NOMO-1 treated with dmso at 0.1 percent for 144 hours (cell line): ENCODE measurements at regions not wholly inside any gene's neighbourhood (a gene's known extent, or its start where the extent isn't known, plus 50 kb on each side); places are given as distances from the start of the nearest gene placed in this dataset.

Experiments
- DNase-seq: peaks from one replicate; lab custom pipeline; 2025; ENCODE audit not compliant: unreplicated experiment; lab: John Stamatoyannopoulos, UW

DNA sequence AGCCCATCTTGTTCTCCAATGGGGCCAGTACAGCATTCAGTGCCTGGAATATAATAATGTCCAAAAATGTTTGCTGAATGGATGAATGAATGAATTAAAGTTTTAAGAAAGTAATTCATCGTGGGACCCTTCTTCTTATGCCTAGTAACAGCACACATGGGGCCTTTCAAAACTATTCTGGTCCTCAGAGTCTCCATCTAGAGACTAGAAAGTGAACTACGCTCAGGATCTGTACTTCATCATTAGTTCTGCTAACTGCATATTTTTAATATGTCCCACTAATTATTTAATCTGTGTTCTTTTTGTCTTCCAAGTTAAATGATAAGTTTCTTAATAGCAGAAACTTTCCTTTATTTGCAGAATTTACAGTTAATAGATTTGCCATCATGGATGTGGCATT lies 172.5 kb downstream of the SMAD2 start:
- no peak for DNase-seq

DNA sequence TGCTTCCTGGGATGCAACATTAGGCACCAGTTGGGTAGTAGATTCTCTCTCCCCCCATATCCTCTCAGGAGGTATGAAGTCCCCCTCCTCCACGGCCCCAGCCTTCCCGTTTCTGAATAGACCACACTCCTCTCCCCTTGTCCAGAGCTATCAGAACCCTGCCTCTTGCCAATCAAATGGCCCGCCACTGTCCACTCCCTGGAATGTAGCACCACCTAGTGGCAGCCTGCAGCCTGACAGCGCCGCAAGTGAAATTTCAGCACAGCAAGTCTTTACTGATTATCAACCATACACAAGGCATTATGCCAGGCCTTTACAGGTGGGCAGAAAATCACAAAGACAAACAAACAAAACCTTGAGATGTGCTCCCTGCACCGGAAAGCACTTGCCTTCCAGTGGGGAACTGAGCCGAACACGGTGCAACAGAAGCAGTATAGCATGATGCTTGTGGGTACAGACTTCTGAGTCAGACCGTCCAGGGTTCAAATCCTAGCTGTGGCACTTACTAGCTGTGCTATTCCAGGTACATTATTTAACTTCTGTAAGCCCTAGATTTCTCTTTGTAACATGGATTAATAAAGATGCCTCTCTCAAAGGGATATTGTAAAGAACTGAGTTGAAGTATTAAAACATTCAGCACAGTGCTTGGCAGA lies 174.0 kb downstream of the SMAD2 start:
- no peak for DNase-seq

DNA sequence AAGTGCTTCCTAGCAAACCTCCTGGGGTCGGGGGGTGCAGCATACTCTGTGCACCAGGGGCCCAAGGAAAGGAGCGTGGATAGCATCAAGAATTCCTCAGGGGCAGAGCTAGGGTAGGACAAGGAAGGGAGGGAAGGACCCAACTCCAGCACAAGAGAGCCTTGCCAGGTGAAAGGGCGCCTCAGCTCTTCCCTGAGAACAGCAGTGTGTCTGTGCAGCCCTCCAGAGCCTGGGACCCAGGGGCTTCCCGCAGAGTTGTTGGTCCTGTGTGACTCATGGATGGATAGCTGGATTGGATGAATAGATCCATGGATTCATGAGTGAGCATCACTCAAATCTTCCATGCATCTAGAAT lies 175.4 kb downstream of the SMAD2 start:
- DNase-seq: no peak

DNA sequence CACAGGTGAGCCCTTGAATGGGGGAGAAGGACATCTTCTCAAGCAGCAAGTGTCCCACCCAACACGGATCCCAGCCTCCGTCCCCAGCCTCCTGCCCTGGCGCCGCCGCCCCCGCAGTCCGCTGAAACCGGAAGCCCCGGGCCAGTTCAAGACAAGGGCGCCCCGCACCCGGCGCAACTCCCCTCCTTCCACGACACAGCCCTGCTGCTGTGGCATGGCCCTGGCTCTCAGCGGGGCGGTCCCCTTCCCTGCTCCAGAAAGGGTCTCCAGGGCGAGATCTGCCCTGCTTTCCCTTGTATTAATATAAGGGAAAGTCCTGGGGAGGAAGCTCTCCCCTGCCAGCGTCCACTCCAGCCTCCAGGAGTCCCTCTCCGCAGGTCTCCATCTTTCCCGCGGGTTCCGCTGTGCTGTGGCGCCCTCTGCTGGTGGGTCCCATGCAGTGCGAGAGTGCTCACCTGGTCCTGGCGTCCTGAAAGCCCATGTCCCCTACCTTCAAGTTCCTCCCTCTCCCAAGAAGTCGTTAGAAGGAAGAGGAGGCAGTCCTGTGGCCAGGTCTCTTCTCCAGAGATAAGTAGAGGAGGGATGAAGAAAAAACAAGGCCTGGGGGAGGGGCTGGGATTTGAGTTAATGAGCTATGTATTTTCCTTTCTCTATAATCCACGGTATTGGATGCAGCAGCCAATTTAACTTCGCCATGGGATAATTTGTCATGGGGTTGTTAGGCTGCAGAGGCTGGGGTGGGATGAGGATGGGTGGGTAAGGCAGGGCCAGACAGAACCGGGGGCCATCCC lies 176.0 kb downstream of the SMAD2 start:
- DNase-seq: no peak

DNA sequence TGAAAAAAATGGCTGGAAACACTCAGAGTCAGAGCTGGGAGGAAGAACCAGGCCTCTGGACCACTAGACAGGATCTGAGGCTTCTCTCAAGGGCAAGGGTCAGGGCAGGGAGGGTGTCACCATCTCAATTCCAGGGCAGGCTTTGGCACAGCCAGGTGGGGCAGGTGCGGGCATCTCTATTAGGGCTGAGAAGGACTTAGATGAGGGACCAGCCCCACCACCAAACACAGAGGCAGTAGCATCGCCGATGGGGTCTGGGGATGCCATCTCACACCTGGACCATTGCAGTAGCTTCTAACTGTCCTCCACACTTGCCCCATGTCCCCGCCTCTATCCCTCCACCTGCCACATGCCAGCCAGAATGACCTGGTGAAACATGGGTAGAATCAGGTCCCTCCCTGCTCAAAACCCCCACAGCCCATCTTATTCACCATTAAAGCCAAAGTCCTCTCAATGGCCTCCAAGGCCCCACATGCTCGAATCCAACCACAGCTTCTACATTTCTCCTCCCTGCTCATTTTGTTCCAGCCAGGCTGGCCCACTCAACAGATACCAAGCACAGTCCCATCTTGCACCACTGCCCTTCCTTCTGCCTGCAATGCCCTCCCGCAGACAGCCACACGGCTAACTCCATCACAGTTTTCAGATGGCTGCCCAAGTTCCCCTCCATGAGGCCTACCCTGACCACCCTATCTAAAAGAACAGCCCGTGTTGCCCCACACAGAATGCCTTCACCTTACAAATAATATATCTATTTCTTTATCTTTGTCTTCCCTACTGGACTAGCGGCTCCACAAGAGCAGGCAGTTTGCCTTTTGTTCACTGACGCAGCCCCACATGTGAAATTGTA lies 177.4 kb downstream of the SMAD2 start:
- no peak for DNase-seq

DNA sequence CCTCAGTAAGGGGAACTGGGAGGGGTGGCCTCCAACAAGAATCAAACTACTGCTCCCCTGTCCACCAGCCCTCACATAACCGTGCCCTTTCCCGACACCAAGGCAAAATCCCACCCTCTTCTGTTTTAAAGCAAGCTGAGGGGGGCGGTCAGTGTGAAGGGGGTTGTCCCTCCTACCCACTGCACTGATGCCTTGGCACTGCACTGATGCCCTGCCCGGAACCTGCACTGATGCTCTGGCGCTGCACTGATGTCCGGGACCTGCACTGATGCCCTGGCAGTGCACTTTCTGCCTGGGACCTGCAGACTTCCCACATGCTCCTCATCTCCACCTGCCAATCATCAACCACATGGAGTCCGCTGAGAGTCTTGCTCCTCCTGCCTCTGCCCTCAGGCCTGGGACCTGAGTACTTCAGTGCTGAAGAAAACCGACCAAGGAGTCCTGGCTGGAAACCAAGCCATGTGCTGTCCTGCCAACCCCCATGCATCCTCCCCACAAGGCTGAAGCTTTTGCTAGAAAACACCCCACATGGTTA lies 179.5 kb downstream of the SMAD2 start:
- no peak for DNase-seq

DNA sequence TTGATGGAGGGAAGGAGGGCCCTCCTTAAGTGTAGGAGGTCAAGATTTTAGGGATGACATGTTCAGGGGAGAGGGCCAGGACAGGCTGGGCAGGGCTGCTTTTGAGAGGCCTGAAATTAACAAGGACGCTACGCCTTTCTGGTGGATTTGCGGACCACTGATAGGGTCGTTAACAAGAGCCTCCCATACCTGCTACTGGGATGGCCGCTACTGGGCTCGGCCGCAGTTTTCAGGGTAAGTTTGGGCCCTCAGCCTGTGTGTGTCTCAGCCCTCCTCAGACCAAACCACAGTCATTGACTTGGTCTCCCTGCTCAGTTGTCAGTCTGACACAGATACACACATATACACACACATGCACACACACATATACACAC lies 180.9 kb downstream of the SMAD2 start:
- no peak for DNase-seq

DNA sequence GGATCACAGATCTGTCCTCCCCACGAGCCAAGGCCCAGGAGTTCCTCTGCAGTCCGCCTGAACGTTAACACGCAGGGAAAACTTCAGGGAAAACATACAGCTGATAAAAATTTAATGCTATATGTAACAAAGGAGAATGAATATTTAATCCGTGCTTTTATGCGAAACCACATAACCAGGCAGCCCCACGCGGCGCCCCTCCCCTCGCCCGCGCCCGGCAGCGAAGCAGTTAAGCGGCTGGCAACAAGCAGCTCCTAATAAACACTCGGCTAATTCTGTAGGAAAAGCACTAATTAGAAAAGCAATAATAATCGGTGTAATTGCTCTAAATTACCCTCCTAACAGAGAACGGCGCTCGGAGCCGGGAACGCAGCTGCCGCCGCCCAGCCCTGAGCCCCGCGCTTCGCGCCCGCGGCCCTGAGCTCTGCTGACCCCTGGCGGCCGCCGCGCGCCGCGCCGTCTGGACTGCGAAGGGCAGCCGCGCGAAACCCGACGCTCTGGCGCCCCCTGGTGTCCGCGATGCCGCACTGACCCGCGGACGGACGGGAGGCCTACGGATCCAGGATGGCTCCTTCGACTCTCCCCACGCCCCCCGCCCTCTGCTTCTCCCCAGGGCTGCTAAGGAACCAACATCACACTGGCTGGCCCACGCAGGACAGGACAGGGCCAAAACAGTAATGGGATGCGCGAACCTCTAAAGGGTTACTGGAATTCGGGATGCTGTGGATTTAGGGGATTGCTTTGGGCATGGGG lies 181.4 kb downstream of the SMAD2 start:
- DNase-seq: peak; percentile 61

DNA sequence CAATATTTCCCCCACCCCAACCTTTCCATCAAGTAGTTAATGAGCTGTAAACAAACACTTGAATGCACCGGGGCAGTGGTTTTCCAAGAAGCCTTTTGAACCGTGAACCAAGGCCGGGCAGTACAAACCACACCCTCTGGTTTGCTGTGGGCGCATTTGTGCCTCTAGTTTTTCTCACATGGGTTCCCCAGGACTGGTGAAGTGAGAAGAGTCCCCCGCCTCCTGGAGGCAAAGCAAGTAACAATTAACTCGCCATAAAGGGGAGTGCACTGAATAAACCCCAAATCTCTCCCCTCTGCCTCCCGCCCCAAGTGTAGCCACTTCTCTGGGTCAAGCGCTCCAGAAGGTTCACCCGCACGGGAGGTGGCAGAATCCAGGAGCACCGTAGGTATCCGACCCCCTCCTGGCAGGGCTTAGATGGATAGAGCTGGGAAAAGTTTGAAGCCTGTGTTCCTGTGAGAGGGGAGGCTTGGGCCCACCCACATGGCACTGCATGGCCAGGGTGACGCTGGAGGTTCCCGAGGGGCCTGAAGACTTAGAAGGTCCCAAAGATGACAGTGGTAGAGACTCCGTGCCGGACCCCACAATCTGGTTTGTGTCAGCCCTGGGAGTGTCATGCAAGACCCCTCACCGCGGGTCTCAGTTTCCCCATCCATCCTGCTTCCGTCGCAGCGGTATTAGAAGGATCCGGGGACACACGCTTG lies 182.2 kb downstream of the SMAD2 start:
- DNase-seq: no peak

DNA sequence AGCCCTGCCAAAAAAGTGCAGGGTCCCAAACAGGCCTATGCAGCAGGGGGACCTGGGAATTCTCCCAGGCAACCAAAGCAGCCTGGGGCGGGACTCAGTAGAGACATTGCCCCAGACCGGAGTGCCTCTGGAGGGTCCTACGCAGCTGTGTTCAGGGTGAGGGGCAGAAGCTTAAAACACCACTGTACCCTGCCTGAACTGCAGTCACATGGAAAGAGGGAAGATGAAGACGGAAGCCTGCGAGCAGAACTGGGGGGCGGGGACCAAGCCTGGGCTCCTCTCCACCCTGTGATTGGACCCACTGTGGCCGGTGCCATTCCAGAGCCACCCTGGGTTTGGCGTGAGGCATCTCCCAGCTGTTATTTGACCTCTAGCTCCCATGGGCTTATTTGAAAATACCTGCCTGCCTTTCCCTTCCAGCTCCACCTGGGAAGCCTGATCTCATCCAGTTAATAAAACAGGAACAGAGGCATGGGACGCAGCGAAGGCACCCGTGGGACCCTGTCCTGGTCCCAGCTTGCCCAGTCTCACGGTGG lies 183.1 kb downstream of the SMAD2 start:
- DNase-seq: no peak

DNA sequence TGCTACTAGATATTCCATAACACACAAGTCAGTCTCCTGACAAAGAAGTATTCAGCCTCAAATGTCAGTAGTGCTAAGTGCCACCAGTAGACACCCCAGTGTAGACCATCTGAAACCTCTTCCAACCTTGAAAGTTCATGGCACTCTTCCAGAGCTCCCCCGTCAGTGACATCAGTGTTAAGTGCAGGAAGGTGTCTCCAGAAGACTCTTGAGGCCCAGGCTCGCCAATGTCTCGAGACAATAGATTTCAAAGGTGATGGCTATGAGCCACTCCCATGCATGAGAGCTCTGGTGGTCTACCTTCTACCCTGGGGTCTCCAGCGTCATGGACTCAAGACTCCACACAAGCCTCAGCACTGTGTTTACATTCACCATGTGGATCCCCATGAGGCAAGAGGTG lies 183.8 kb downstream of the SMAD2 start:
- no peak for DNase-seq

DNA sequence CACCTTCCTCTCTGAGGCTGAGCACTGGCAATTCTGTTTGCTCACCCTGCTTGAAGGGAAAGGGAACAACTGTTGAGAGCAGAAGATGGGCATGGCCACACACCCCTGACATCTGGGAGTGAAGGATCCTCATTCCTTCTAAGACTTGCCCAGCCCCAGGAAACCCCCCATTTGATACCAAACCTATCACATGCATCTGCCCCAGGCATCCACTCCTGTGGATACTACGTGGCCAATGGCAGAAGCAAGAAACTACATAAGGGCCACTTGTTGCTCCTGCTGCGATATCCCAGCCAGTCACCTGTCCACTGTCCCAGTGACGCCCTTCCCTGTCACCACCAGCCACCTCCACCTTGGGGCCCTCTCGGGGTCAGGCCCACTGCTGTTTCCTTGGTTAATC lies 185.2 kb downstream of the SMAD2 start:
- DNase-seq: no peak

DNA sequence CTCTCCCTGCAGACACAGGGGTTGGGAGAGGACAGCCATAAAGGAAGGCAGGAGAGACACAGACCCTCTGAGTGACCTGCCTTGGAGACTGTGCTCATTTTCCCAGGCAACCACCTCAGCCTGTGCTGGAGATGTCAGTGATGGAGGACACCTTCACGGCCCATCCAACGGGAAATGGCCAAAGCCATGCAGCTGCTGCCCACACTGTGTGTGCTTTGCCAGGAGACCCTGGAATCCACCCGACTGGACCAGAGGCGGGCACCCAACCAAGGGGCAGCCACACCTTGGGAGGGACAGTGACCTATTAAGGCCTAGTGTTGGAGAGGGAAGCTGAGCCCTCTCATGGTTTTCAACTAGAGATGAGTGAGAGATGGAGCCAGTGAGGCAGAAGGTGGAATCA lies 192.5 kb downstream of the SMAD2 start:
- no peak for DNase-seq

DNA sequence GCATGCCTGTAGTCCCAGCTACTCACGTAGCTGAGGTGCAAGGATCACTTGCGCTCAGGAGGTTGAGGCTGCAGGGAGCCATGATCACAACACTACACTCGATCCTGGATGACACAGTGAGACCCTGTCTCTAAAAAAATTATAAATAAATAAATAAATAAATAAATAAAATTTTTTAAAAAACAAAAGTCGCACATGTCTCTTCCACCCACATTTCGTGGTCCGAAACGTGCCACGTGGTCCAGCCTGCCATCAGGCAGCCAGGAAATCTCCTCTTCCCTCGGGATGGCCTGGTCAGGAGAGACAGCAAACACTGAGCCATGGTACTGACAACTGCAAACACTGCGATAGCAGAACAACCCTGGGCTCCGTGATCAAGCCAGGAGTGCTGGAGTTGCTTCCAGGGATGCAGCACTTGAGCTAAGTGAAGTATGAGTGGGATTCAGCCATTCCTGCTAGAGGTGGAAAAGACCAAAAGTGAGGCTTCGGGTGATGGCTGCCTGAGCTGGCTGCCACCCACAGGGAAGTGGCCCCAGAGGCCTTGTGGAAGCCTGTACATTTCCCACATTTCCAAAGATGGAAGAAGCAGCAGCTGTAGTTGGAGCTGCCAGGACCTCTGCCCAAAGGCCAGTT lies 193.1 kb downstream of the SMAD2 start:
- DNase-seq: no peak

DNA sequence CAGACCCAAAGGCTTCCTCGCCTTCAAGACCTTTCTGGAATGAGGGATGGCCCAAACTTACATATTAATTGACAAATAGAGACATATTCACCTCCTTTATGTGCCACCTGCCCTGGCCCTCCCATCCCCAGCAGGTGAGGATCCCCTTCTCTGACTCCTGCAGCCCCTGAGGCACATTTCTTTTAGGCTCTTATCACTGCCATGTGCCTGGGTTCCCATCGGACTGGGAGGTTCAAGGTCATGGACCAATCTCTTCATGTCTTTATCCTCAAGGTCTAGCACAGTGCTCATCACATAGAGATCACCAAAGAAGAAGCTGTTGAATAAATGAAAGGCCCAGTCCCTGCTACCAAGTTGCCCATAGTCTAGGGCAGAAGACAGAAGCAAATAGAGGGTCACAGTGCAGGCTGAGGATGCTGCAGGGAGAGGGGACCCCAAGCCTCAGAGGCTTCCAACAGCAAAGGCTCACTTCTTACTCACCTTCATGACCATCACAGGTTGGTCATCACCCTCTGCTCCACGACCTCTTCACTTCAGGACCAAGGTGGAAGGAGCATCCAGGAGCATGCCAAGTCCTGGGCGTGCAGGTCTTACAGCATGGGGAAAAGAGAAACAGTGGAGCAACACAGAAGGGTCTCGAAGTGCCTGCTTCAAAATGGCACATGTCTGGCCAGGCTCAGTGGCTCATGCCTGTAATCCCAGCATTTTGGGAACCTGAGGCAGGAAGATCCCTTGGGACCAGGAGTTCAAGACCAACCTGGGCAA lies 193.9 kb downstream of the SMAD2 start:
- no peak for DNase-seq

DNA sequence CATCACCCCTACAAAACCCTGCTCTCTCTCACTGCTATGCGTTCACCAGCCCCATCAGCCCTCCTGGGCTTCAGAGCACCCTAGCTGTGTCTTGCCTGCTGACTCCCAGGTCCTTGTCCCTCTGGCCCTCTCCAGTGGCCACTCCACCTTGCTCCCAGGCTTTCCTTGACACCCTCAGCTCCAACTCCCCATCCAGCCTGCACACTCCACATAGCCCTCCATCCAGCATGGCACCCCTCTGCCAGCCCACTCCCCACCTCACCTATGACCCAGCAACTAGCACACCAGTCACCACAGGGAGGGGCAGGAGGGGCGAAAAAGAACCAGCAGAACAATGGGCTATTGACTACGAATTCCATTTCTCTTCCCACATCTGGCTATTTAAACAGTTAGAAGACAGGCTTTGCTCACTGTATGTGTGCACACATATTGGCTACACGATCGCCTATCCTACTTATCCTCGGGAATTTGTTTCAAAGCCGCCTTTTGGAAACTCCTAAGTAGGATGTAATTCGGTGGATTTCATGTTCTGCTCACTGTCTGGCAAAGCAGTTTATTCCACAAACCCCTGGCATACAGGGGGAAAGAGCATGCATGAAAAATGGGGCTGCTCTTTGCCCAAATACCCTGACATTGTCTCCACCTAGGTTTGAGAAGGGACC lies 195.3 kb downstream of the SMAD2 start:
- DNase-seq: no peak

DNA sequence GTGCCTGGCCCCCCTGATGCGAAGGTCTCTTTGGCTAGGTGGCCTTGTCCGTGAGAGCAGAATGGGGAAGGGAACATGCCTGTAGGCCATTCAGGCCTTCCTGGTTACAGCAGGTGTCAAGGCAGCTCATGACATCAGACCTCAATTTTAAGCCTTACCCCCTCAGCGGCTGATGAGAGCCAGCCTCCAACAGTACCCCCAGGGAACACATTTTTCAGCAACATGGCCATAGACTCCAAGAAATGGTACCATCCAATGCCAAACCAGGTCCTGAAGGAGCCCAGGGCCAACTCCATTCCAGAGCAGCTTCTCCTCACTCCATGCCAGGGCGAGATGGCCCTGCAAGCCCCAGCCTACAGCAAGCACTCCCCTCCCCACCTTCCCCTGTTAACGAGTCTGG lies 199.2 kb downstream of the SMAD2 start:
- DNase-seq: no peak

DNA sequence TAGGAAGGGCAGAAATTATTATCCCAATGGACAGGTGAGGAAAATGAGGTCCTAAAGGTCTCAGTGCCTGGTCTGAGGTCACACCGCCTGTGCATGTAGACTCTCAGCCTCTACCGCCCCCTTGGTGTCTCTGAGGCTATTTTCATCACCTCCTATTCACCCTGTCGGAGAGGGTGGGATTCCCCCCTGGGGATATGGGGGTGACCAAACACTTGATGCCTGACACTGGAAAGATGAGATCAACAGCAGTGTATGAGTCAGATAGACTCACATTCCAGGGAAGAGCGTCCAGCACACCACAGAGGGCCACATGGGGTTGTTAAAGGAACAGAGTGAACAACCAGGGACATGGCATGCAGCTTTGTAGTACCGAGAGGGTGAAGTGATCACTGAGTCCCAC lies 199.7 kb downstream of the SMAD2 start:
- no peak for DNase-seq
